ENCODE measurements at regions not wholly inside any gene's neighbourhood (a gene's known extent, or its start where the extent isn't known, plus 50 kb on each side); places are given as distances from the start of the nearest gene placed in this dataset.
A peak's percentile ranks its signal among the peaks of the same experiment; 100 is the strongest.
"Not testable (repeated sequence)": the region's sequence is repeated elsewhere in the genome, so short reads cannot be mapped to it uniquely, and the experiment has no call there.

GRCh38 chr3:73177827-73178226 is 116.4 kb downstream of the EBLN2 start:
- no peak for DNase-seq (ENCODE audit: low read depth)

- DNase-seq (ENCODE audit: low read depth) = no peak
Observed at GRCh38 chr3:73179601-73180000, 118.1 kb downstream of the EBLN2 start.

- DNase-seq (ENCODE audit: low read depth) = no peak
Observed at GRCh38 chr3:73186741-73187140, 125.3 kb downstream of the EBLN2 start.

- no peak for DNase-seq (ENCODE audit: low read depth)
Observed at GRCh38 chr3:73187328-73187727, 125.9 kb downstream of the EBLN2 start.

- DNase-seq (ENCODE audit: low read depth) = no peak
Observed at GRCh38 chr3:73188707-73189106, 127.2 kb downstream of the EBLN2 start.

GRCh38 chr3:73192036-73192738 is 130.7 kb downstream of the EBLN2 start:
- DNase-seq (ENCODE audit: low read depth) = peak; percentile 8

GRCh38 chr3:73193943-73194342 is 132.5 kb downstream of the EBLN2 start:
- DNase-seq (ENCODE audit: low read depth) = not testable (repeated sequence)

- no peak for DNase-seq (ENCODE audit: low read depth)
Observed at GRCh38 chr3:73197187-73197586, 135.7 kb downstream of the EBLN2 start.

GRCh38 chr3:73203101-73203500 is 141.6 kb downstream of the EBLN2 start:
- DNase-seq (ENCODE audit: low read depth) = no peak

- no peak for DNase-seq (ENCODE audit: low read depth)
Observed at GRCh38 chr3:73203633-73204032, 142.2 kb downstream of the EBLN2 start.

GRCh38 chr3:73204841-73205240 is 143.4 kb downstream of the EBLN2 start:
- DNase-seq (ENCODE audit: low read depth) = no peak

GRCh38 chr3:73206030-73206429 is 144.6 kb downstream of the EBLN2 start:
- DNase-seq (ENCODE audit: low read depth) = no peak

- DNase-seq (ENCODE audit: low read depth) = no peak
Observed at GRCh38 chr3:73207946-73208440, 146.5 kb downstream of the EBLN2 start.

- no peak for DNase-seq (ENCODE audit: low read depth)
Observed at GRCh38 chr3:73210759-73211158, 149.3 kb downstream of the EBLN2 start.

GRCh38 chr3:73212683-73213082 is 151.2 kb downstream of the EBLN2 start:
- DNase-seq (ENCODE audit: low read depth) = no peak

GRCh38 chr3:73213896-73214295 is 152.4 kb downstream of the EBLN2 start:
- no peak for DNase-seq (ENCODE audit: low read depth)

GRCh38 chr3:73214846-73215245 is 153.4 kb downstream of the EBLN2 start:
- DNase-seq (ENCODE audit: low read depth) = no peak

- no peak for DNase-seq (ENCODE audit: low read depth)
Observed at GRCh38 chr3:73215281-73215680, 153.8 kb downstream of the EBLN2 start.

- no peak for DNase-seq (ENCODE audit: low read depth)
Observed at GRCh38 chr3:73215901-73216300, 154.4 kb downstream of the EBLN2 start.

GRCh38 chr3:73216310-73216709 is 154.9 kb downstream of the EBLN2 start:
- no peak for DNase-seq (ENCODE audit: low read depth)

- DNase-seq (ENCODE audit: low read depth) = no peak
Observed at GRCh38 chr3:73222126-73222525, 160.7 kb downstream of the EBLN2 start.

- DNase-seq (ENCODE audit: low read depth) = no peak
Observed at GRCh38 chr3:73225146-73225855, 163.8 kb downstream of the EBLN2 start.

GRCh38 chr3:73225991-73226390 is 164.5 kb downstream of the EBLN2 start:
- no peak for DNase-seq (ENCODE audit: low read depth)

All from HT1080 (cell line).